Spleen (tissue), 11 donors: ENCODE measurements at regions not wholly inside any gene's neighbourhood (a gene's known extent, or its start where the extent isn't known, plus 50 kb on each side); places are given as distances from the start of the nearest gene placed in this dataset.
A peak's percentile ranks its signal among the peaks of the same experiment; 100 is the strongest.

Source experiments
- DNase-seq: peaks from one replicate; pipeline ENCODE4 v3.0.0-alpha.2; 2020
- H3K27ac ChIP-seq, 8 donors: fragments of 200-600 bp; sonication (generic) in 7 of 8; 1 replicate in 4 of 8; 2 replicates in 4 of 8; pipeline versions ENCODE4 v1.5.0 to v1.8.0; 2016 to 2021; ENCODE audit warnings: inconsistent platforms in 4 of 8, mild to moderate bottlenecking in 4 of 8, moderate library complexity in 1 of 8
- H3K27me3 ChIP-seq, 7 donors: fragments of 200-600 bp; sonication (generic) in 6 of 7; replicated peaks in 1 of 7; 1 replicate in 4 of 7; 2 replicates in 3 of 7; pipeline versions ENCODE4 v1.5.0 to v1.8.0; 2016 to 2021; ENCODE audit warnings: inconsistent platforms in 3 of 7, mild to moderate bottlenecking in 1 of 7
- H3K36me3 ChIP-seq, 6 donors: fragments of 200-600 bp; sonication (generic) in 5 of 6; 1 replicate in 4 of 6; 2 replicates in 2 of 6; pipeline versions ENCODE4 v1.5.0 to v1.8.0; 2016 to 2021; ENCODE audit warnings: inconsistent platforms in 2 of 6
- H3K4me1 ChIP-seq, 6 donors: fragments of 200-600 bp; sonication (generic) in 5 of 6; 1 replicate in 3 of 6; 2 replicates in 3 of 6; pipeline versions ENCODE4 v1.5.0 to v1.8.0; 2016 to 2021; ENCODE audit warnings: inconsistent platforms in 3 of 6
- H3K4me3 ChIP-seq, 8 donors: fragments of 200-600 bp; sonication (generic) in 7 of 8; 1 replicate in 4 of 8; 2 replicates in 4 of 8; pipeline versions ENCODE4 v1.5.0 to v1.8.0; 2016 to 2021; ENCODE audit warnings: inconsistent platforms in 4 of 8, mild to moderate bottlenecking in 4 of 8, moderate library complexity in 2 of 8
- H3K9me3 ChIP-seq, 8 donors: fragments of 200-600 bp; sonication (generic) in 7 of 8; 1 replicate in 4 of 8; 2 replicates in 4 of 8; pipeline versions ENCODE4 v1.5.0 to v1.8.0; 2016 to 2021; ENCODE audit warnings: inconsistent platforms in 4 of 8
- CTCF ChIP-seq, 11 experiments: fragments of 200-600 bp in 7 of 11; fragments of 450-650 bp in 4 of 11; sonication (generic) in 4 of 11; IDR thresholded peaks in 8 of 11; conservative IDR thresholded peaks in 3 of 11; 1 replicate in 7 of 11; 2 replicates in 4 of 11; pipeline versions ENCODE4 v1.4.0 to v1.8.0; 2016 to 2021; ENCODE audit warnings: antibody characterized with exemption in 11 of 11, inconsistent platforms in 4 of 11, mild to moderate bottlenecking in 1 of 11
- POLR2A ChIP-seq, 3 donors: fragments of 450-650 bp; IDR thresholded peaks; one replicate each; pipeline ENCODE4 v1.5.1; 2017; ENCODE audit warnings: antibody characterized with exemption in 3 of 3, mild to moderate bottlenecking in 1 of 3
- POLR2AphosphoS5 ChIP-seq, 3 donors: sonication (generic); formaldehyde crosslinking; IDR thresholded peaks; one replicate each; pipeline ENCODE4 v1.5.1; 2017; ENCODE audit warnings: antibody characterized with exemption in 3 of 3
- WGBS, 5 donors: extraction: QIAGEN DNeasy Blood & Tissue Kit in 3 of 5; methylation state at CpG; one replicate each; pipeline versions ENCODE4 v1.1.5 to v1.1.7; 2013 to 2018; 5-methylcytosine and 5-hydroxymethylcytosine counted together
- intact Hi-C: fragments of 100-400 bp; cut with DNase I; formaldehyde crosslinking; loops from one replicate; pipeline ENCODE4 v1.15.0; 2023; ENCODE audit warnings: low total_unique reads
- donor health status: healthy with polysubstance abuse.
- donor health status: DM: no; HTN: no; CAD: no; lungs with moderate emphysema.
- donor health status: DM: no; HTN: no; CAD: no.
- donor health status: Bipolar disorder and iron deficiency.
- donor health status: healthy.
- donor health status: DM: no; HTN: no; CAD: no.
- donor health status: DM: yes; HTN: yes; CAD: no.

GRCh38 chr15:56538901-56539545 is 74.1 kb upstream of the MNS1 start:
- TF ChIP-seq POLR2AphosphoS5 (IDR thresholded peaks at IDR 0.05) (no peak), POLR2A (IDR thresholded peaks at IDR 0.05) (no peak), CTCF (IDR thresholded peaks at IDR 0.05 in 8 of 11, conservative IDR thresholded peaks at IDR 0.05 in 3 of 11) (no peak)
- intact Hi-C loops: no loop called here
- Histone ChIP-seq H3K36me3 (no peaks in the 10 kb centered on the region), H3K27me3 (peaks cover 0 to 5% (median 0%) of the 10 kb centered on the region in 7 donors), H3K4me3 (no peak overlapping the region), H3K4me1 (peaks cover 0 to 9% (median 0%) of the 10 kb centered on the region in 6 donors), H3K27ac (no peak overlapping the region), H3K9me3 (peaks cover 0 to 8% (median 2%) of the 10 kb centered on the region in 8 donors)
- WGBS, 5 donors: 76 to 88% (median 83%) methylated on average over 7 of the region's 7 CpGs
- no peak for DNase-seq

GRCh38 chr15:56537881-56538280 is 72.9 kb upstream of the MNS1 start:
- intact Hi-C loops: no loop called here
- WGBS, 5 donors: 43 to 60% (median 48%) methylated on average over 4 of the region's 4 CpGs
- Histone ChIP-seq H3K9me3 (peaks cover 0 to 3% (median 0%) of the 10 kb centered on the region in 8 donors), H3K27ac (no peak overlapping the region), H3K36me3 (no peaks in the 10 kb centered on the region), H3K4me1 (peaks cover 0 to 9% (median 0%) of the 10 kb centered on the region in 6 donors), H3K4me3 (no peak overlapping the region), H3K27me3 (peaks cover 0 to 5% (median 0%) of the 10 kb centered on the region in 7 donors)
- peak; percentile 86 for DNase-seq
- TF ChIP-seq POLR2A (IDR thresholded peaks at IDR 0.05): no peak
- TF ChIP-seq POLR2AphosphoS5 (IDR thresholded peaks at IDR 0.05): no peak
- no peak for TF ChIP-seq CTCF (IDR thresholded peaks at IDR 0.05 in 8 of 11, conservative IDR thresholded peaks at IDR 0.05 in 3 of 11)

GRCh38 chr15:56534728-56535127 is 69.8 kb upstream of the MNS1 start:
- Histone ChIP-seq H3K27ac (no peak overlapping the region), H3K4me3 (no peak overlapping the region), H3K4me1 (peaks cover 0 to 11% (median 0%) of the 10 kb centered on the region in 6 donors), H3K27me3 (peaks cover 0 to 4% (median 0%) of the 10 kb centered on the region in 7 donors), H3K36me3 (no peaks in the 10 kb centered on the region), H3K9me3 (no peaks in the 10 kb centered on the region)
- WGBS, 5 donors: 90 to 95% (median 94%) methylated on average over 4 of the region's 4 CpGs
- DNase-seq: no peak
- TF ChIP-seq POLR2AphosphoS5 (IDR thresholded peaks at IDR 0.05): no peak
- TF ChIP-seq CTCF (IDR thresholded peaks at IDR 0.05 in 8 of 11, conservative IDR thresholded peaks at IDR 0.05 in 3 of 11): no peak
- no peak for TF ChIP-seq POLR2A (IDR thresholded peaks at IDR 0.05)
- intact Hi-C loops: no loop called here

GRCh38 chr15:56533731-56534403 is 68.9 kb upstream of the MNS1 start:
- Histone ChIP-seq H3K36me3 (no peaks in the 10 kb centered on the region), H3K4me3 (no peak overlapping the region), H3K27ac (no peak overlapping the region), H3K9me3 (no peaks in the 10 kb centered on the region), H3K27me3 (no peaks in the 10 kb centered on the region), H3K4me1 (peaks cover 0 to 11% (median 0%) of the 10 kb centered on the region in 6 donors)
- DNase-seq: no peak
- TF ChIP-seq CTCF (IDR thresholded peaks at IDR 0.05 in 8 of 11, conservative IDR thresholded peaks at IDR 0.05 in 3 of 11): no peak
- no peak for TF ChIP-seq POLR2AphosphoS5 (IDR thresholded peaks at IDR 0.05)
- no peak for TF ChIP-seq POLR2A (IDR thresholded peaks at IDR 0.05)
- WGBS, 5 donors: 50 to 64% (median 59%) methylated on average over 2 of the region's 2 CpGs
- intact Hi-C loops: no loop called here
